Thoracic aorta (tissue), 2 donors: ENCODE measurements at regions not wholly inside any gene's neighbourhood (a gene's known extent, or its start where the extent isn't known, plus 50 kb on each side); places are given as distances from the start of the nearest gene placed in this dataset.

Source experiments
- ATAC-seq: fragments of 150-250 bp; one replicate; pipeline ENCODE4 v1.8.0; 2017; ENCODE audit warnings: low read depth; ENCODE audit not compliant: insufficient number of reproducible peaks, low FRiP score
- DNase-seq: peaks from one replicate; pipeline ENCODE4 v3.0.0-alpha.2; 2020; ENCODE audit warnings: low spot score
- H3K27ac ChIP-seq, 2 donors: fragments of 200-600 bp; sonication (generic); 1 replicate in 1 of 2; 2 replicates in 1 of 2; pipeline ENCODE4 v1.5.1; 2016; ENCODE audit warnings: mild to moderate bottlenecking in 2 of 2, moderate library complexity in 2 of 2
- H3K27me3 ChIP-seq: fragments of 200-600 bp; sonication (generic); replicated peaks from 2 replicates; pipeline ENCODE4 v1.6.0; 2016; ENCODE audit warnings: mild to moderate bottlenecking; ENCODE audit not compliant: insufficient read depth
- H3K36me3 ChIP-seq: fragments of 200-600 bp; sonication (generic); one replicate; pipeline ENCODE4 v1.5.1; 2016
- H3K4me1 ChIP-seq, 2 donors: fragments of 200-600 bp; sonication (generic); 1 replicate in 1 of 2; 2 replicates in 1 of 2; pipeline versions ENCODE4 v1.5.1 to v1.6.0; 2016; ENCODE audit warnings: low read depth in 2 of 2, mild to moderate bottlenecking in 1 of 2; ENCODE audit not compliant: control insufficient read depth in 1 of 2
- H3K4me3 ChIP-seq: fragments of 200-600 bp; sonication (generic); 2 replicates; pipeline ENCODE4 v1.5.1; 2016; ENCODE audit warnings: mild to moderate bottlenecking
- H3K9me3 ChIP-seq: fragments of 200-600 bp; sonication (generic); 2 replicates; pipeline ENCODE4 v1.5.1; 2016
- CTCF ChIP-seq: fragments of 200-600 bp; sonication (generic); IDR thresholded peaks from one replicate; pipeline ENCODE4 v1.5.1; 2019; ENCODE audit warnings: antibody characterized with exemption

GRCh38 chr13:109408591-109409382 is 377.6 kb downstream of the IRS2 start:
- Histone ChIP-seq H3K9me3 (no peaks in the 10 kb centered on the region), H3K36me3 (no peaks in the 10 kb centered on the region), H3K27ac (no peak overlapping the region), H3K4me1 (peaks cover 10 to 15% of the 10 kb centered on the region in 2 donors), H3K27me3 (no peaks in the 10 kb centered on the region), H3K4me3 (no peak overlapping the region)
- TF ChIP-seq CTCF = no peak
- no peak for ATAC-seq
- DNase-seq = no peak

- Histone ChIP-seq H3K9me3 (no peaks in the 10 kb centered on the region), H3K4me3 (no peak overlapping the region), H3K36me3 (no peaks in the 10 kb centered on the region), H3K27ac (no peak overlapping the region), H3K4me1 (peaks cover 0 to 2% of the 10 kb centered on the region in 2 donors), H3K27me3 (no peaks in the 10 kb centered on the region)
- no peak for DNase-seq
- no peak for ATAC-seq
- no peak for TF ChIP-seq CTCF
Measured at GRCh38 chr13:109406376-109406992, 379.9 kb downstream of the IRS2 start.

GRCh38 chr13:109403012-109403421 is 383.4 kb downstream of the IRS2 start:
- no peak for ATAC-seq
- DNase-seq = no peak
- no peak overlapping the region for H3K4me3 ChIP-seq

GRCh38 chr13:109401891-109402290 is 384.5 kb downstream of the IRS2 start:
- H3K36me3 ChIP-seq = no peaks in the 10 kb centered on the region
- no peak overlapping the region for H3K27ac ChIP-seq
- TF ChIP-seq CTCF = no peak
- no peak overlapping the region for H3K4me3 ChIP-seq
- no peaks in the 10 kb centered on the region for H3K4me1 ChIP-seq
- ATAC-seq (no peak), DNase-seq (no peak)
- H3K9me3 ChIP-seq = no peaks in the 10 kb centered on the region
- no peaks in the 10 kb centered on the region for H3K27me3 ChIP-seq

More at GRCh38 chr13:109403012-109403421, 383.4 kb downstream of the IRS2 start:
- H3K4me1 ChIP-seq = no peaks in the 10 kb centered on the region
- H3K36me3 ChIP-seq = no peaks in the 10 kb centered on the region
- H3K27me3 ChIP-seq = no peaks in the 10 kb centered on the region
- H3K9me3 ChIP-seq = no peaks in the 10 kb centered on the region
- H3K27ac ChIP-seq = no peak overlapping the region
- no peak for TF ChIP-seq CTCF

- Histone ChIP-seq H3K4me1 (no peaks in the 10 kb centered on the region), H3K27me3 (no peaks in the 10 kb centered on the region), H3K4me3 (no peak overlapping the region), H3K27ac (no peak overlapping the region), H3K9me3 (no peaks in the 10 kb centered on the region), H3K36me3 (no peaks in the 10 kb centered on the region)
- TF ChIP-seq CTCF = no peak
- DNase-seq = no peak
- no peak for ATAC-seq
Measured at GRCh38 chr13:109401307-109401706, 385.1 kb downstream of the IRS2 start.
